Uterus (tissue), 2 donors: ENCODE measurements at regions not wholly inside any gene's neighbourhood (a gene's known extent, or its start where the extent isn't known, plus 50 kb on each side); places are given as distances from the start of the nearest gene placed in this dataset.

Experiments
- POLR2A ChIP-seq, 2 donors: fragments of 450-650 bp; IDR thresholded peaks; one replicate each; pipeline ENCODE4 v1.6.1; 2016; ENCODE audit warnings: antibody characterized with exemption in 2 of 2, mild to moderate bottlenecking in 1 of 2, moderate library complexity in 1 of 2
- TF ChIP-seq, protein P1 (sequence below), 4 experiments: fragments of 200-600 bp in 2 of 4; fragments of 450-650 bp in 2 of 4; sonication (generic) in 2 of 4; IDR thresholded peaks; one replicate each; pipeline ENCODE4 v1.5.1; 2016 to 2019; ENCODE audit warnings: antibody characterized with exemption in 4 of 4, mild to moderate bottlenecking in 2 of 4, moderate library complexity in 1 of 4

DNA sequence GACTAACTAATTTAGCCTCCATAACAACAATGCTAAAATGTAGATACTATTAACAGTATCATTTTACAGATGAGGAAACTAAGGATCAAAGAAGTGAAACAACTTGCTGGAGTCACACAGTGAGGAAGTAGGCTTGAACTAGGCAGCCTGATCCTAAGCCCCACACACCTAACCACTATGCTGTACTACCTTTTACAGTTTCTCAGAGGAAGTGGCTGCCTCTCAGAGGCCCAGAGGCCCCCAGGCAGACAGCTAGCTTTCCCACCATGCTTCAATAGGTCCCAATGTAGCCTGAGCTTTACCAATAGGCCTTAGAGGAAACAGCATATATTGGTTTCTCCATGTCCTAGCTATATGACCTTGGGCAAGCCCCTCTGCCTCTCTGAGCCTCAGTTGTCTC lies 69.4 kb upstream of the PJA1 start:
- TF ChIP-seq, protein P1, sequence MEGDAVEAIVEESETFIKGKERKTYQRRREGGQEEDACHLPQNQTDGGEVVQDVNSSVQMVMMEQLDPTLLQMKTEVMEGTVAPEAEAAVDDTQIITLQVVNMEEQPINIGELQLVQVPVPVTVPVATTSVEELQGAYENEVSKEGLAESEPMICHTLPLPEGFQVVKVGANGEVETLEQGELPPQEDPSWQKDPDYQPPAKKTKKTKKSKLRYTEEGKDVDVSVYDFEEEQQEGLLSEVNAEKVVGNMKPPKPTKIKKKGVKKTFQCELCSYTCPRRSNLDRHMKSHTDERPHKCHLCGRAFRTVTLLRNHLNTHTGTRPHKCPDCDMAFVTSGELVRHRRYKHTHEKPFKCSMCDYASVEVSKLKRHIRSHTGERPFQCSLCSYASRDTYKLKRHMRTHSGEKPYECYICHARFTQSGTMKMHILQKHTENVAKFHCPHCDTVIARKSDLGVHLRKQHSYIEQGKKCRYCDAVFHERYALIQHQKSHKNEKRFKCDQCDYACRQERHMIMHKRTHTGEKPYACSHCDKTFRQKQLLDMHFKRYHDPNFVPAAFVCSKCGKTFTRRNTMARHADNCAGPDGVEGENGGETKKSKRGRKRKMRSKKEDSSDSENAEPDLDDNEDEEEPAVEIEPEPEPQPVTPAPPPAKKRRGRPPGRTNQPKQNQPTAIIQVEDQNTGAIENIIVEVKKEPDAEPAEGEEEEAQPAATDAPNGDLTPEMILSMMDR (IDR thresholded peaks at IDR 0.05): no peak
- no peak for TF ChIP-seq POLR2A (IDR thresholded peaks at IDR 0.05)
